Hepatocyte (in vitro differentiated cells): ENCODE measurements at regions not wholly inside any gene's neighbourhood (a gene's known extent, or its start where the extent isn't known, plus 50 kb on each side); places are given as distances from the start of the nearest gene placed in this dataset.
A peak's percentile ranks its signal among the peaks of the same experiment; 100 is the strongest.

Source experiments
- DNase-seq: peaks from one replicate; pipeline ENCODE4 v3.0.0-alpha.2; 2016; ENCODE audit warnings: low spot score
- H2AFZ ChIP-seq: fragments of 200-600 bp; sonication (generic); 2 replicates; pipeline ENCODE4 v1.6.0; 2016; ENCODE audit warnings: antibody characterized with exemption, mild to moderate bottlenecking
- H3K27ac ChIP-seq: fragments of 200-600 bp; sonication (generic); 2 replicates; pipeline ENCODE4 v1.5.1; 2016; ENCODE audit warnings: mild to moderate bottlenecking
- H3K27me3 ChIP-seq: fragments of 200-600 bp; sonication (generic); 2 replicates; pipeline ENCODE4 v1.6.1; 2016
- H3K36me3 ChIP-seq: fragments of 200-600 bp; sonication (generic); replicated peaks from 2 replicates; pipeline ENCODE4 v1.5.1; 2016; ENCODE audit warnings: low read depth; ENCODE audit not compliant: insufficient read depth
- H3K4me1 ChIP-seq: fragments of 200-600 bp; sonication (generic); 2 replicates; pipeline ENCODE4 v1.5.1; 2016; ENCODE audit warnings: mild to moderate bottlenecking, moderate library complexity; ENCODE audit not compliant: insufficient read depth
- H3K4me2 ChIP-seq: fragments of 200-600 bp; sonication (generic); 2 replicates; pipeline ENCODE4 v1.6.0; 2016
- H3K4me3 ChIP-seq: fragments of 200-600 bp; sonication (generic); 2 replicates; pipeline ENCODE4 v1.5.1; 2016; ENCODE audit warnings: mild to moderate bottlenecking
- H3K79me2 ChIP-seq: fragments of 200-600 bp; sonication (generic); 2 replicates; pipeline ENCODE4 v1.6.0; 2017; ENCODE audit warnings: mild to moderate bottlenecking
- H3K9me2 ChIP-seq: fragments of 200-600 bp; sonication (generic); replicated peaks from 2 replicates; pipeline ENCODE4 v1.6.0; 2017; ENCODE audit warnings: mild to moderate bottlenecking; ENCODE audit not compliant: insufficient read depth
- H3K9me3 ChIP-seq: fragments of 200-600 bp; sonication (generic); 2 replicates; pipeline ENCODE4 v1.5.1; 2016; ENCODE audit warnings: low read depth, mild to moderate bottlenecking
- H4K20me1 ChIP-seq: fragments of 200-600 bp; sonication (generic); 2 replicates; pipeline ENCODE4 v1.6.0; 2016; ENCODE audit warnings: mild to moderate bottlenecking; ENCODE audit not compliant: insufficient read depth, poor library complexity, severe bottlenecking
- CTCF ChIP-seq: fragments of 200-600 bp; sonication (generic); IDR thresholded peaks from 2 replicates; pipeline ENCODE4 v1.5.1; 2016; ENCODE audit warnings: antibody characterized with exemption, mild to moderate bottlenecking; ENCODE audit not compliant: poor library complexity
- EZH2 ChIP-seq: fragments of 200-600 bp; sonication (generic); IDR thresholded peaks from 2 replicates; pipeline ENCODE4 v1.6.1; 2016; ENCODE audit warnings: antibody characterized with exemption, mild to moderate bottlenecking, borderline replicate concordance
- EZH2phosphoT487 ChIP-seq: fragments of 200-600 bp; sonication (generic); IDR thresholded peaks from one replicate; pipeline ENCODE4 v1.6.1; 2018; ENCODE audit warnings: antibody characterized with exemption, mild to moderate bottlenecking, low read depth, moderate library complexity; ENCODE audit not compliant: unreplicated experiment, severe bottlenecking
- WGBS: methylation state at CpG from one replicate; pipeline ENCODE4 v1.1.6; 2016; ENCODE audit warnings: low lambda C conversion rate; ENCODE audit errors: missing lambda C conversion rate; 5-methylcytosine and 5-hydroxymethylcytosine counted together

GRCh38 chr13:30830638-30830965 lies 75.5 kb upstream of the MEDAG start:
- Histone ChIP-seq H3K4me1 (peaks cover 43% of the 10 kb centered on the region), H2AFZ (no peak overlapping the region), H3K9me2 (no peaks in the 10 kb centered on the region), H4K20me1 (no peaks in the 10 kb centered on the region), H3K4me3 (no peak overlapping the region), H3K9me3 (no peaks in the 10 kb centered on the region), H3K4me2 (no peak overlapping the region), H3K27ac (no peak overlapping the region), H3K36me3 (no peaks in the 10 kb centered on the region), H3K79me2 (no peaks in the 10 kb centered on the region), H3K27me3 (no peaks in the 10 kb centered on the region)
- TF ChIP-seq CTCF = no peak
- no peak for TF ChIP-seq EZH2phosphoT487
- TF ChIP-seq EZH2 = no peak
- DNase-seq = peak; percentile 16
- 88% methylated on average over 1 of the region's 1 CpG for WGBS

GRCh38 chr13:30831515-30831914 lies 74.6 kb upstream of the MEDAG start:
- Histone ChIP-seq H3K4me2 (no peak overlapping the region), H3K4me3 (no peak overlapping the region), H3K27ac (no peak overlapping the region), H4K20me1 (no peaks in the 10 kb centered on the region), H3K9me3 (no peaks in the 10 kb centered on the region), H2AFZ (no peak overlapping the region), H3K27me3 (no peaks in the 10 kb centered on the region), H3K9me2 (no peaks in the 10 kb centered on the region), H3K36me3 (no peaks in the 10 kb centered on the region), H3K79me2 (no peaks in the 10 kb centered on the region), H3K4me1 (peaks cover 52% of the 10 kb centered on the region)
- WGBS = 95% methylated on average over 4 of the region's 4 CpGs
- DNase-seq = no peak
- TF ChIP-seq EZH2 = no peak

- no peaks in the 10 kb centered on the region for H3K9me3 ChIP-seq
- H3K36me3 ChIP-seq = no peaks in the 10 kb centered on the region
- H2AFZ ChIP-seq = no peak overlapping the region
- H3K79me2 ChIP-seq = no peaks in the 10 kb centered on the region
- TF ChIP-seq EZH2phosphoT487 (no peak), EZH2 (no peak), CTCF (no peak)
- H3K4me2 ChIP-seq = no peak overlapping the region
- no peak for DNase-seq
- no peaks in the 10 kb centered on the region for H3K9me2 ChIP-seq
- no peak overlapping the region for H3K4me3 ChIP-seq
- H4K20me1 ChIP-seq = no peaks in the 10 kb centered on the region
- H3K27ac ChIP-seq = peak overlapping the region; percentile 5
- 86% methylated on average over 4 of the region's 4 CpGs for WGBS
- H3K4me1 ChIP-seq = peaks cover 61% of the 10 kb centered on the region
- H3K27me3 ChIP-seq = no peaks in the 10 kb centered on the region
Measured at GRCh38 chr13:30832377-30832776, 73.7 kb upstream of the MEDAG start.

GRCh38 chr13:30832845-30833332 lies 73.2 kb upstream of the MEDAG start:
- H3K9me2 ChIP-seq = no peaks in the 10 kb centered on the region
- H4K20me1 ChIP-seq = no peaks in the 10 kb centered on the region
- peak overlapping the region; percentile 71 for H3K27ac ChIP-seq
- no peaks in the 10 kb centered on the region for H3K9me3 ChIP-seq
- TF ChIP-seq EZH2phosphoT487 = no peak
- no peak for TF ChIP-seq EZH2
- no peak for TF ChIP-seq CTCF
- H3K79me2 ChIP-seq = no peaks in the 10 kb centered on the region
- no peaks in the 10 kb centered on the region for H3K36me3 ChIP-seq
- no peak overlapping the region for H3K4me3 ChIP-seq
- no peak overlapping the region for H2AFZ ChIP-seq
- peak; percentile 94 for DNase-seq
- H3K4me1 ChIP-seq = peaks cover 66% of the 10 kb centered on the region
- peak overlapping the region; percentile 52 for H3K4me2 ChIP-seq
- no peaks in the 10 kb centered on the region for H3K27me3 ChIP-seq
- 29% methylated on average over 18 of the region's 18 CpGs for WGBS
